IPS DF 19.7 (cell line): ENCODE measurements at regions not wholly inside any gene's neighbourhood (a gene's known extent, or its start where the extent isn't known, plus 50 kb on each side); places are given as distances from the start of the nearest gene placed in this dataset.

Source experiments
- DNase-seq: peaks from one replicate; pipeline ENCODE4 v3.0.0-alpha.2; 2013; ENCODE audit warnings: low read depth, low spot score

GRCh38 chr7:52980129-52980528 lies 55.3 kb upstream of the POM121L12 start:
- no peak for DNase-seq

GRCh38 chr7:52973126-52973525 lies 62.3 kb upstream of the POM121L12 start:
- DNase-seq, result no peak

- no peak for DNase-seq
Observed at GRCh38 chr7:52962402-52963076, 72.9 kb upstream of the POM121L12 start.

- no peak for DNase-seq
Observed at GRCh38 chr7:52961084-52961483, 74.3 kb upstream of the POM121L12 start.

- no peak for DNase-seq
Observed at GRCh38 chr7:52959878-52960660, 75.4 kb upstream of the POM121L12 start.

- no peak for DNase-seq
Observed at GRCh38 chr7:52959336-52959735, 76.1 kb upstream of the POM121L12 start.

GRCh38 chr7:52958621-52959140 lies 76.8 kb upstream of the POM121L12 start:
- no peak for DNase-seq

- DNase-seq, result no peak
Observed at GRCh38 chr7:52956379-52956915, 79.0 kb upstream of the POM121L12 start.

- no peak for DNase-seq
Observed at GRCh38 chr7:52955522-52955921, 79.9 kb upstream of the POM121L12 start.

- no peak for DNase-seq
Observed at GRCh38 chr7:52944921-52945320, 90.5 kb upstream of the POM121L12 start.

GRCh38 chr7:52940481-52940880 lies 95.0 kb upstream of the POM121L12 start:
- no peak for DNase-seq

GRCh38 chr7:52938455-52939133 lies 96.8 kb upstream of the POM121L12 start:
- no peak for DNase-seq

GRCh38 chr7:52936750-52937149 lies 98.7 kb upstream of the POM121L12 start:
- no peak for DNase-seq

- DNase-seq, result no peak
Observed at GRCh38 chr7:52928591-52928990, 106.8 kb upstream of the POM121L12 start.

GRCh38 chr7:52925332-52925731 lies 110.1 kb upstream of the POM121L12 start:
- DNase-seq, result no peak

- no peak for DNase-seq
Observed at GRCh38 chr7:52920977-52921376, 114.5 kb upstream of the POM121L12 start.

- DNase-seq, result no peak
Observed at GRCh38 chr7:52917982-52918578, 117.4 kb upstream of the POM121L12 start.

- DNase-seq, result no peak
Observed at GRCh38 chr7:52911795-52912194, 123.6 kb upstream of the POM121L12 start.

- DNase-seq, result no peak
Observed at GRCh38 chr7:52911326-52911725, 124.1 kb upstream of the POM121L12 start.

- no peak for DNase-seq
Observed at GRCh38 chr7:52909935-52910334, 125.5 kb upstream of the POM121L12 start.

GRCh38 chr7:52909131-52909530 lies 126.3 kb upstream of the POM121L12 start:
- no peak for DNase-seq

GRCh38 chr7:52897713-52898112 lies 137.7 kb upstream of the POM121L12 start:
- no peak for DNase-seq
